ENCODE measurements at regions not wholly inside any gene's neighbourhood (a gene's known extent, or its start where the extent isn't known, plus 50 kb on each side); places are given as distances from the start of the nearest gene placed in this dataset.

DNA sequence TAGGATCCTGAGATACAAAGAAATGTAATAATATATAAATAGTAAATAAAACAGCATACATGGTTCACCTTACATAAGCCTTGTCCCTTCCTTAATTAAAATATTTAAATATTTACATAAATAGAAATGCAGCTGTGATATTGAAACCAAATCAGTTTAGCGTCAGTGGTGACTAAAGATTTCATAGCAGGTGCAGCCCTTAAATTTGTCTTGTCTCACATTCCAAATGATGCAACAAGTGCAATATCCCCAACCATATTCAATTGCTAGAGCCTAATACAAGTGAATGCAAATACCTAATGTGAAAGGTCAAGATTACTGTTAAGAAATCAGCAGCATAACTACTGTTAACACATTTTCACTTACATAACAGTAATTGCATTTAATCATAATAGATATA, 539.5 kb downstream of the NYAP2 start:
- H3K79me2 ChIP-seq (ENCODE audit: insufficient read depth, low read length) = no peaks in the 10 kb centered on the region
- no peaks in the 10 kb centered on the region for H3K9me3 ChIP-seq (ENCODE audit: insufficient read depth, low read length)
- no peaks in the 10 kb centered on the region for H3K9me2 ChIP-seq (replicated peaks; ENCODE audit: insufficient read depth, low read length)
- TF ChIP-seq EZH2phosphoT487 (conservative IDR thresholded peaks at IDR 0.05; ENCODE audit: low read length) = no peak
- TF ChIP-seq, protein P1, sequence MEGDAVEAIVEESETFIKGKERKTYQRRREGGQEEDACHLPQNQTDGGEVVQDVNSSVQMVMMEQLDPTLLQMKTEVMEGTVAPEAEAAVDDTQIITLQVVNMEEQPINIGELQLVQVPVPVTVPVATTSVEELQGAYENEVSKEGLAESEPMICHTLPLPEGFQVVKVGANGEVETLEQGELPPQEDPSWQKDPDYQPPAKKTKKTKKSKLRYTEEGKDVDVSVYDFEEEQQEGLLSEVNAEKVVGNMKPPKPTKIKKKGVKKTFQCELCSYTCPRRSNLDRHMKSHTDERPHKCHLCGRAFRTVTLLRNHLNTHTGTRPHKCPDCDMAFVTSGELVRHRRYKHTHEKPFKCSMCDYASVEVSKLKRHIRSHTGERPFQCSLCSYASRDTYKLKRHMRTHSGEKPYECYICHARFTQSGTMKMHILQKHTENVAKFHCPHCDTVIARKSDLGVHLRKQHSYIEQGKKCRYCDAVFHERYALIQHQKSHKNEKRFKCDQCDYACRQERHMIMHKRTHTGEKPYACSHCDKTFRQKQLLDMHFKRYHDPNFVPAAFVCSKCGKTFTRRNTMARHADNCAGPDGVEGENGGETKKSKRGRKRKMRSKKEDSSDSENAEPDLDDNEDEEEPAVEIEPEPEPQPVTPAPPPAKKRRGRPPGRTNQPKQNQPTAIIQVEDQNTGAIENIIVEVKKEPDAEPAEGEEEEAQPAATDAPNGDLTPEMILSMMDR (IDR thresholded peaks at IDR 0.05; ENCODE audit: insufficient read depth, low read length, poor library complexity, severe bottlenecking) = no peak
- no peaks in the 10 kb centered on the region for H3K27me3 ChIP-seq (ENCODE audit: low read length)
- H3K9ac ChIP-seq (ENCODE audit: low read length) = no peak overlapping the region
- no peak overlapping the region for H3K4me3 ChIP-seq (ENCODE audit: insufficient read depth, low read length, poor library complexity, severe bottlenecking)
- no peaks in the 10 kb centered on the region for H4K20me1 ChIP-seq (ENCODE audit: low read depth, low read length)
- H3K36me3 ChIP-seq (ENCODE audit: low read length) = no peaks in the 10 kb centered on the region
- H3F3A ChIP-seq (ENCODE audit: insufficient read depth) = no peaks in the 10 kb centered on the region
- no peak overlapping the region for H2AFZ ChIP-seq (ENCODE audit: low read depth, low read length, severe bottlenecking)
- no peak overlapping the region for H3K4me2 ChIP-seq (ENCODE audit: low read depth, low read length, poor library complexity, severe bottlenecking)
- no peak overlapping the region for H3K27ac ChIP-seq (ENCODE audit: low read depth, low read length)

DNA sequence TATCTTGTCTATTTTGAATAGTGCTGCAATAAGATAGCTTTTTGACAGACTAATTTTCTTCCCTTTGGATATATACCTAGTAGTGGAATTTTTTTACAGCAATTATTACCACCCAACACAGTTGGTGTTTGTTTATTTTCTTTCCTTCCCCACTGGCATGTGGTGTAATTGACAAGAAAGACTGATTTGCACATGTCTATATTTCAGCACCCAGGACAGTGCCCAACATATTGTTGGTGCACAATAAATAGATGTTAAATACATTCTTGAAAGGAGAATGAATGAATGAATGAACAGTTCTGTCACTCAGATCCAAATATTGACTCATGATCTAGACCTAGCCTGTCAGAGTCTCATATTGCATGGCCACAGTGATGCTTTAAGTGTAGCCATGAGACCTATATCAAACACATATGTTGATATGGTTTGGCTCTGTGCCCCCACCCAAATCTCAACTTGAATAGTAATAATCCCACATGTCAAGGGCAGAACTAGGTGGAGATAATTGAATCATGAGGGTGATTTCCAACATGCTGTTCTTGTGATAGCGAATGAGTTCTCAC, 538.2 kb downstream of the NYAP2 start:
- Histone ChIP-seq H3K4me2 (ENCODE audit: low read depth, low read length, poor library complexity, severe bottlenecking) (no peak overlapping the region), H2AFZ (ENCODE audit: low read depth, low read length, severe bottlenecking) (no peak overlapping the region), H3K9me2 (replicated peaks; ENCODE audit: insufficient read depth, low read length) (no peaks in the 10 kb centered on the region), H3K36me3 (ENCODE audit: low read length) (no peaks in the 10 kb centered on the region), H3K27ac (ENCODE audit: low read depth, low read length) (no peak overlapping the region), H3F3A (ENCODE audit: insufficient read depth) (no peaks in the 10 kb centered on the region), H3K9me3 (ENCODE audit: insufficient read depth, low read length) (no peaks in the 10 kb centered on the region), H4K20me1 (ENCODE audit: low read depth, low read length) (no peaks in the 10 kb centered on the region), H3K27me3 (ENCODE audit: low read length) (no peaks in the 10 kb centered on the region), H3K79me2 (ENCODE audit: insufficient read depth, low read length) (no peaks in the 10 kb centered on the region), H3K4me3 (ENCODE audit: insufficient read depth, low read length, poor library complexity, severe bottlenecking) (no peak overlapping the region), H3K9ac (ENCODE audit: low read length) (no peak overlapping the region)
- TF ChIP-seq EZH2phosphoT487 (conservative IDR thresholded peaks at IDR 0.05; ENCODE audit: low read length) = no peak
- TF ChIP-seq, protein P1 (IDR thresholded peaks at IDR 0.05; ENCODE audit: insufficient read depth, low read length, poor library complexity, severe bottlenecking) = no peak

DNA sequence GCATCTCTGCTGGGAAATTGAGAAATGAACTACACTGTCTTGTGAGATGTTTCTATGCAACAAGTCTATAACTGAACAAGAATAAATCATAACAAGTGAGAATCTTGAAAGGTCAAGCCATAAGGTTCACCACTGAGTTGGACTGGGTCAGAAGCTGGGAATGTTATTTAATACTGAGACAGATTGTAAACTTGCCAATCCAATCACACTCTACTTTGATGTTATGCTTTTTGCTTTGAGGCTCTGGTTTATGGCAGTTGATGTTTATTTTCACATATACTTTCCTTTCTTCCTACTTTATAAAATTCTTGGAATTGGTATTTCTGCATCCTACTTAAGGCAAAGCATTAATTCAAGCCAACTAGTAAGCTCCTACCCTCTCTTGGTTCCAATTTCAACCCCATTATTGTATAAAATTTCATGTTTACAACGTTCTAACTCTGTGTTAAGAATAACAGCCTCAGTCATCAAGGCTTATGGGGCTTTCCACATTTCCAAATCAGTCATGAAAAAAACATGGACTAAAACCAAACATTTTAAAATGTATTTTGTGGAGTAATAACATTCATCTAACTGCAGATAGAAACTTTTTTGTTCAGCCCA, 533.4 kb downstream of the NYAP2 start:
- no peaks in the 10 kb centered on the region for H4K20me1 ChIP-seq (ENCODE audit: low read depth, low read length)
- no peaks in the 10 kb centered on the region for H3K9me3 ChIP-seq (ENCODE audit: insufficient read depth, low read length)
- no peak overlapping the region for H2AFZ ChIP-seq (ENCODE audit: low read depth, low read length, severe bottlenecking)
- no peaks in the 10 kb centered on the region for H3K27me3 ChIP-seq (ENCODE audit: low read length)
- no peak overlapping the region for H3K9ac ChIP-seq (ENCODE audit: low read length)
- TF ChIP-seq, protein P1 (IDR thresholded peaks at IDR 0.05; ENCODE audit: insufficient read depth, low read length, poor library complexity, severe bottlenecking) = no peak
- no peak for TF ChIP-seq EZH2phosphoT487 (conservative IDR thresholded peaks at IDR 0.05; ENCODE audit: low read length)
- no peak overlapping the region for H3K27ac ChIP-seq (ENCODE audit: low read depth, low read length)
- no peak overlapping the region for H3K4me2 ChIP-seq (ENCODE audit: low read depth, low read length, poor library complexity, severe bottlenecking)
- H3K4me3 ChIP-seq (ENCODE audit: insufficient read depth, low read length, poor library complexity, severe bottlenecking) = no peak overlapping the region
- H3K79me2 ChIP-seq (ENCODE audit: insufficient read depth, low read length) = no peaks in the 10 kb centered on the region
- no peaks in the 10 kb centered on the region for H3K36me3 ChIP-seq (ENCODE audit: low read length)
- H3F3A ChIP-seq (ENCODE audit: insufficient read depth) = no peaks in the 10 kb centered on the region
- H3K9me2 ChIP-seq (replicated peaks; ENCODE audit: insufficient read depth, low read length) = no peaks in the 10 kb centered on the region
